Dendritic cell treated with granulocyte-macrophage colony-stimulating factor and Interleukin-4, amounts not matched to agents 40 ng/mL and 50 ng/mL, for 4 days (primary cell): ENCODE measurements at regions not wholly inside any gene's neighbourhood (a gene's known extent, or its start where the extent isn't known, plus 50 kb on each side); places are given as distances from the start of the nearest gene placed in this dataset.
"Not testable (repeated sequence)": the region's sequence is repeated elsewhere in the genome, so short reads cannot be mapped to it uniquely, and the experiment has no call there.

Source experiments
- H3K27ac Mint-ChIP-seq: one replicate; pipeline ENCODE4 v1.8.0; 2022; ENCODE audit warnings: mild to moderate bottlenecking, mixed read lengths
- H3K27me3 Mint-ChIP-seq: one replicate; pipeline ENCODE4 v1.8.0; 2022; ENCODE audit warnings: mild to moderate bottlenecking, mixed read lengths
- H3K36me3 Mint-ChIP-seq: one replicate; pipeline ENCODE4 v1.8.0; 2022; ENCODE audit warnings: low read depth, mixed read lengths
- H3K4me1 Mint-ChIP-seq: one replicate; pipeline ENCODE4 v1.8.0; 2022; ENCODE audit warnings: low read depth, mixed read lengths
- H3K4me3 Mint-ChIP-seq: one replicate; pipeline ENCODE4 v1.8.0; 2022; ENCODE audit warnings: mild to moderate bottlenecking, moderate library complexity, mixed read lengths
- H3K9me3 Mint-ChIP-seq: one replicate; pipeline ENCODE4 v1.8.0; 2022; ENCODE audit warnings: mixed read lengths
- intact Hi-C: fragments of 100-400 bp; cut with micrococcal nuclease; formaldehyde crosslinking; loops from one replicate; pipeline ENCODE4 v1.15.0; 2022

GRCh38 chr3:169029674-169030285, 633.7 kb downstream of the MECOM start:
- Mint-ChIP-seq H3K4me3 (no peak overlapping the region), H3K9me3 (no peaks in the 10 kb centered on the region), H3K4me1 (no peaks in the 10 kb centered on the region), H3K36me3 (no peaks in the 10 kb centered on the region), H3K27me3 (no peaks in the 10 kb centered on the region), H3K27ac (no peak overlapping the region)
- intact Hi-C loops, result no loop called here

- Mint-ChIP-seq H3K4me1 (no peaks in the 10 kb centered on the region), H3K36me3 (no peaks in the 10 kb centered on the region), H3K9me3 (no peaks in the 10 kb centered on the region), H3K4me3 (no peak overlapping the region), H3K27ac (no peak overlapping the region), H3K27me3 (no peaks in the 10 kb centered on the region)
- intact Hi-C loops, result no loop called here
Observed at GRCh38 chr3:169028716-169029115, 634.8 kb downstream of the MECOM start.

GRCh38 chr3:169026543-169027182, 636.8 kb downstream of the MECOM start:
- H3K27me3 Mint-ChIP-seq, result no peaks in the 10 kb centered on the region
- H3K4me1 Mint-ChIP-seq, result no peaks in the 10 kb centered on the region
- no peak overlapping the region for H3K4me3 Mint-ChIP-seq
- no peak overlapping the region for H3K27ac Mint-ChIP-seq
- intact Hi-C loops, result no loop called here
- H3K9me3 Mint-ChIP-seq, result no peaks in the 10 kb centered on the region
- H3K36me3 Mint-ChIP-seq, result no peaks in the 10 kb centered on the region

- Mint-ChIP-seq H3K9me3 (no peaks in the 10 kb centered on the region), H3K4me1 (no peaks in the 10 kb centered on the region), H3K4me3 (no peak overlapping the region), H3K27ac (no peak overlapping the region), H3K27me3 (no peaks in the 10 kb centered on the region), H3K36me3 (no peaks in the 10 kb centered on the region)
- intact Hi-C loops, result no loop called here
Observed at GRCh38 chr3:169022457-169022856, 641.1 kb downstream of the MECOM start.

GRCh38 chr3:169020371-169020770, 643.1 kb downstream of the MECOM start:
- intact Hi-C loops, result no loop called here
- Mint-ChIP-seq H3K4me3 (no peak overlapping the region), H3K9me3 (no peaks in the 10 kb centered on the region), H3K36me3 (no peaks in the 10 kb centered on the region), H3K27me3 (no peaks in the 10 kb centered on the region), H3K4me1 (no peaks in the 10 kb centered on the region), H3K27ac (no peak overlapping the region)

- Mint-ChIP-seq H3K4me3 (no peak overlapping the region), H3K4me1 (no peaks in the 10 kb centered on the region), H3K27me3 (no peaks in the 10 kb centered on the region), H3K36me3 (no peaks in the 10 kb centered on the region), H3K27ac (no peak overlapping the region), H3K9me3 (no peaks in the 10 kb centered on the region)
- intact Hi-C loops, result no loop called here
Observed at GRCh38 chr3:169009453-169009852, 654.1 kb downstream of the MECOM start.

GRCh38 chr3:169008776-169009358, 654.6 kb downstream of the MECOM start:
- no peak overlapping the region for H3K27ac Mint-ChIP-seq

GRCh38 chr3:169007145-169007544, 656.4 kb downstream of the MECOM start:
- H3K4me1 Mint-ChIP-seq, result no peaks in the 10 kb centered on the region
- H3K4me3 Mint-ChIP-seq, result no peak overlapping the region
- H3K9me3 Mint-ChIP-seq, result no peaks in the 10 kb centered on the region
- no peak overlapping the region for H3K27ac Mint-ChIP-seq
- no peaks in the 10 kb centered on the region for H3K27me3 Mint-ChIP-seq
- intact Hi-C loops, result no loop called here
- H3K36me3 Mint-ChIP-seq, result no peaks in the 10 kb centered on the region

More at GRCh38 chr3:169008776-169009358, 654.6 kb downstream of the MECOM start:
- no peak overlapping the region for H3K4me3 Mint-ChIP-seq
- H3K36me3 Mint-ChIP-seq, result no peaks in the 10 kb centered on the region
- H3K4me1 Mint-ChIP-seq, result no peaks in the 10 kb centered on the region
- H3K27me3 Mint-ChIP-seq, result no peaks in the 10 kb centered on the region
- no peaks in the 10 kb centered on the region for H3K9me3 Mint-ChIP-seq
- intact Hi-C loops, result no loop called here

- intact Hi-C loops, H3K9me3 Mint-ChIP-seq, H3K4me1 Mint-ChIP-seq, H3K27me3 Mint-ChIP-seq, H3K27ac Mint-ChIP-seq, H3K4me3 Mint-ChIP-seq, H3K36me3 Mint-ChIP-seq: not testable (repeated sequence)
Observed at GRCh38 chr3:169006398-169006797, 657.1 kb downstream of the MECOM start.

GRCh38 chr3:169002689-169003088, 660.8 kb downstream of the MECOM start:
- Mint-ChIP-seq H3K36me3 (no peaks in the 10 kb centered on the region), H3K9me3 (no peaks in the 10 kb centered on the region), H3K27me3 (no peaks in the 10 kb centered on the region)

GRCh38 chr3:168998792-168999191, 664.7 kb downstream of the MECOM start:
- Mint-ChIP-seq H3K4me3 (no peak overlapping the region), H3K27me3 (no peaks in the 10 kb centered on the region), H3K4me1 (no peaks in the 10 kb centered on the region), H3K9me3 (no peaks in the 10 kb centered on the region), H3K27ac (no peak overlapping the region), H3K36me3 (no peaks in the 10 kb centered on the region)
- intact Hi-C loops, result no loop called here

More at GRCh38 chr3:169002689-169003088, 660.8 kb downstream of the MECOM start:
- H3K4me3 Mint-ChIP-seq, result no peak overlapping the region
- no peaks in the 10 kb centered on the region for H3K4me1 Mint-ChIP-seq
- intact Hi-C loops, result no loop called here
- H3K27ac Mint-ChIP-seq, result no peak overlapping the region

- H3K4me1 Mint-ChIP-seq, result no peaks in the 10 kb centered on the region
- intact Hi-C loops, result no loop called here
- H3K4me3 Mint-ChIP-seq, result no peak overlapping the region
- H3K27ac Mint-ChIP-seq, result no peak overlapping the region
- H3K36me3 Mint-ChIP-seq, result no peaks in the 10 kb centered on the region
- H3K27me3 Mint-ChIP-seq, result no peaks in the 10 kb centered on the region
- no peaks in the 10 kb centered on the region for H3K9me3 Mint-ChIP-seq
Observed at GRCh38 chr3:168997488-168997887, 666.0 kb downstream of the MECOM start.

GRCh38 chr3:168996622-168997021, 666.9 kb downstream of the MECOM start:
- no peaks in the 10 kb centered on the region for H3K36me3 Mint-ChIP-seq
- intact Hi-C loops, result no loop called here
- no peak overlapping the region for H3K4me3 Mint-ChIP-seq
- H3K27me3 Mint-ChIP-seq, result no peaks in the 10 kb centered on the region
- H3K4me1 Mint-ChIP-seq, result no peaks in the 10 kb centered on the region
- H3K27ac Mint-ChIP-seq, result no peak overlapping the region
- H3K9me3 Mint-ChIP-seq, result no peaks in the 10 kb centered on the region

GRCh38 chr3:168995129-168995528, 668.4 kb downstream of the MECOM start:
- intact Hi-C loops, result no loop called here
- Mint-ChIP-seq H3K9me3 (no peaks in the 10 kb centered on the region), H3K27ac (no peak overlapping the region), H3K27me3 (no peaks in the 10 kb centered on the region), H3K36me3 (no peaks in the 10 kb centered on the region), H3K4me3 (no peak overlapping the region), H3K4me1 (no peaks in the 10 kb centered on the region)

- no peaks in the 10 kb centered on the region for H3K36me3 Mint-ChIP-seq
- H3K27me3 Mint-ChIP-seq, result no peaks in the 10 kb centered on the region
- H3K4me1 Mint-ChIP-seq, result no peaks in the 10 kb centered on the region
- H3K27ac Mint-ChIP-seq, result no peak overlapping the region
- no peak overlapping the region for H3K4me3 Mint-ChIP-seq
- intact Hi-C loops, result no loop called here
- H3K9me3 Mint-ChIP-seq, result no peaks in the 10 kb centered on the region
Observed at GRCh38 chr3:168991803-168992202, 671.7 kb downstream of the MECOM start.
